ENCODE measurements at regions not wholly inside any gene's neighbourhood (a gene's known extent, or its start where the extent isn't known, plus 50 kb on each side); places are given as distances from the start of the nearest gene placed in this dataset.

DNA sequence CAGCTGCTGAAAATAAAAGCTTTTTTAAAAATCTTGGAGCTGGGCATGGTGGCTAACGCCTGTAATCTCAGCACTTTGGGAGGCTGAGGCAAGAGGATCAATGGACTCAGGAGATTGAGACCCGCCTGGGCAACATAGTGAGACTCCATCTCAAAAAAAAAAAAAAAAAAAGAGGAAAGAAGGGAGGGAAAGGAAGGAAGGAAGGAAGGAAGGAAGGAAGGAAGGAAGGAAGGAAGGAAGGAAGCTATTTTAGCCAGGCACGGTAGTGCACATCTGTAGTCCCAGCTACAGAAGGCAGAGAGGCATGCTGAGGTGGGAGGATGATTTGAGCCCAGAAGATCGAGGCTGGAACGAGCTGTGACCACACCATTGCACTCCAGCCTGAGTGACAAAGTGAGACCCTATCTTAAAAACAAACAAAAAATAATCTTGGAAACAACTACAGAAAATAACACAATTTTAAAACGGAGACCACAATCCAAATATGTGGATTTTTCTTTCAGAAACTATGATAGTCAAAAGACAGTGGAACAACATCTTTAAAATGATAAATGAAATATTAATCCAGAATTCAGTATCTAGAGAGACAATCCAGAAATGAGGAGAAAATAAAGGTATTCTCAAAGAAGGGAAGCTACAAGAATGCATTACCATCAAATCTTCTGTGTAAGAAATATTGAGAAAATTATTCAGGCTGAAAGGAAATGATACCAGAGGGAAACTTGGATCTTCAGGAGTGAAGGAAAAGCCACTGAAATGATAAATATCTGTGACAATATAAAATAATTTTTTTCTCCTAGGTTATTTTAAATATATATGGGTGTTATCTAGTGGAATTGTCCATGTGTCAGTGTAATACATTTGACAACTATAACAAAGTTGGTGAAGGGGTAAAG is 182.0 kb downstream of the GPX5 start:
- DNase-seq (ENCODE audit: low read depth), result no peak

DNA sequence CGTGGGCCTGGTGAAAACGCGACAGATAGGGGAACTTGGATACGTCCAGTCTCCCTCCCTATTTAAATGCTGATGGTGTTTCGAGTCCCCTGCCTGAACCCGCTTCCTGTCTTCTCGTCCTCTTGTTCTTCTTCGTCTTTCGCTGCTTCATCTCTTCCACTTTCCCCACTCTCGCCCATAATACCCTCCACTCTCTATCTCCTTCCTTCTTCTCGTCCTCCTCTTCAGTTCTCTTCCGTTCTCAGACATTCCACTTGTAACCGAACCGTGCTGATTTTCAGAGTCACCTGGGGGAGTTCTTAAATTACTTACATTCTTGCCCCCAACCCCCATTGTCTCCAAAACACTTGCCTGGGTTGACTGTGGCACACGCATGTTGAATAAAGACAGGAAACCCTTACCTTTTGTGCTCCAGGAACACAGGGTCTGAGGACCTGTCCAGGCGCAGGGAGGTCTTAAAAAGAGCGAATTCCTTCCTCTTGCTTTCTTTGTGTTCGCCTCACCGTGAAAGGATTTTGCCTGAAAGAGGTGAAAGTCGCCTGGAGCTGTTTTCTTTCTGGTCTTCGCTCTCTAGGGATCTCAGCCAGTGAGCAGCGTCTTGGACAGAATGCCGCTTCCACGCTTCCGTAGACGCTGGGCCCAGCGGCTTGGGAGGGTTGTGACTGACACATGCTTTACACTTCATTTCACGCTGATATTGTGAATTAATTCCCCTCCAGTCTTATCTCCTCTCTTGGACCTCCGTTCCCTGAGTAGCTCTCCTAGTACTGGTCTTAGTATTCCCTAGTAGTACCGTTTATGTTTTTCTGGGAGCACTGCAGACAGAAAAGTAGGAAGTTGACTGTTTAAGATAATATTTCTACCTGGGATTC is 184.0 kb downstream of the GPX5 start:
- DNase-seq (ENCODE audit: low read depth), result no peak

DNA sequence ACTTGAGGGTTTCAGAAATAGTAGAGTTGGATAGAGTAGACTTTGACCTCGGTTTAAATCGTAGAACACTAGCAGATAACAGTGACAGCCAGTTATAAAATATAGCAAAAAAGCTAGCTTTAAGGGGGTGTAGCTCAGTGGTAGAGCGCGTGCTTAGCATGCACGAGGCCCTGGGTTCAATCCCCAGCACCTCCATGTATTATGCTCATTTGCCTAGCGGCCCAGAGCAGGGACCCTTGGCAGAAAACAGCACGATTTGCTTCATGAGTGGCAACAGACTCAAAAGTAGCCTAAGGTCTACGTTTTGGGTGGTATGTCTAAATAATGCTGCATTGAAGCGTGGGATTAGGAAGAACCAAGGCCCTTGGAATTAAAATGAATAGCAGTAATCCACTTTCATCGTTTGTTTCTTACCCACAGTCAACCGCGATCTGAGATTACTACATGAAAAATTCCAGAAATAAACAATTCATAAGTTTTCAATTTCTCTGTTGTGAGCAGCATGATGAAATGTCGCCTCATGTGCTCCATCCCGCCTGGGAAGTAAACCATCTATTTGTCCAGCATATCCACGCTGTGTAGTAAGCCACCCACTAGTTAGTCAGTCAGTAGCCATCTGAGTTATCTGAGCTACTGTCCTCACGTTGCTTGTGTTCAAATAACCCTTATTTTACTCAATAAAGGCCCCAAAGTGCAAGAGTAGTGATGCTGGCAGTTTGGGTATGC is 184.9 kb downstream of the GPX5 start:
- DNase-seq (ENCODE audit: low read depth), result no peak

DNA sequence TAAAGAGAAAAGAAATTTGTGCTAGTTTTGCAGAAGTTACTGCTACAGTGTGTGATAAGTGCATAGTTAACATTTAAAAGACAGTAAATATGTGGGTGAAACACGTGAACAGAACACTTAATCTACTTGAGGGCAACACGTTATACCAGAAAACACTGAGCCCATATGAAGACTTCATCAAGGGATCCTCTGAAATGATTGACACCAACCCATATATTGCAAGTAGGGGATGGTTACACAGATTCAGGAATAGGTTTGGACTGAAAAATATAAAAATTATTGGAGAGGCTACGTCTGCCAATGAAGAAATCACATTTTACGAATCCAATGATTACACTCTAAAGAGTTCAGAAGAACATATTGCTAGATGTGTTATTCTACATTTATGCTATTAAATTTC is 185.6 kb downstream of the GPX5 start:
- no peak for DNase-seq (ENCODE audit: low read depth)

DNA sequence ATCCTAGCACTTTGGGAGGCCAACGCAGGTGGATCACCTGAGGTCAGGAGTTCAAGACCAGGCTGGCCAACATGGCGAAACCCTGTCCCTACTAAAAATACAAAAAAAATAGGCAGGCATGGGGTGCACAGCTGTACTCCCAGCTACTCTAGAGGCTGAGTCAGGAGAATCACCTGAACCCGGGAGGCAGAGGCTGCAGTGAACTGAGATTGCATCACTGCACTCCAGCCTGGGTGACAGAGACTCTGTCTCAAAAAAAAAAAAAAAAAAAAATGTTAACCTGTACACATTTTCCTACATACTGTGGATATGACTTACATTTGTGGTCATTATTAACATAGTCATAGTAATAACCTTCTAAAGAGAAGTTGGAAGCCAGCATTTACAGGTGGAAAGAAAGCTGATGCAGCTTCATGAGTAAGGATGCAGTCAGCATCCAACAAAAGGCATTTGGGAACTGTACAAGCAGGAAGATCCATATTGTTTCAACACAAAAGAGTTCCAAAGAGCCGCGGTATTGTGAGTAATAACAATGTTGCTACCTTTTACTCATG is 186.2 kb downstream of the GPX5 start:
- no peak for DNase-seq (ENCODE audit: low read depth)

DNA sequence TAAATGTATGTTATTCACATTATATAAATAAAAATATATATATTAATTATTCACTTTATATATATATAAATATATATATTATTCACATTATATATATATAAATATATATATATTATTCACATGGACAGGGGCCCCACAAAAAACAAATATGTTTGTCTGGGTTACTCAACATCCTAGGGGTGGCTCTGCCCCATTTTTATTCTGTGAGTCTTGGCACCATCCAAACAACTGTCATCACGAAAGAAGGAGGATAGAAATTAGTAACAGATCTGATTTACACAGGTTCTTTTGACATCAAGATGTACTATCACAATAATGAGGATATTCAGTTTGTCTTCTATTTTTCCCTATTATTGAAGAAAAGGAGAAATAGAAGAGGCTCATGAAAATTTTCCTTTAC is 187.3 kb downstream of the GPX5 start:
- DNase-seq (ENCODE audit: low read depth), result no peak

DNA sequence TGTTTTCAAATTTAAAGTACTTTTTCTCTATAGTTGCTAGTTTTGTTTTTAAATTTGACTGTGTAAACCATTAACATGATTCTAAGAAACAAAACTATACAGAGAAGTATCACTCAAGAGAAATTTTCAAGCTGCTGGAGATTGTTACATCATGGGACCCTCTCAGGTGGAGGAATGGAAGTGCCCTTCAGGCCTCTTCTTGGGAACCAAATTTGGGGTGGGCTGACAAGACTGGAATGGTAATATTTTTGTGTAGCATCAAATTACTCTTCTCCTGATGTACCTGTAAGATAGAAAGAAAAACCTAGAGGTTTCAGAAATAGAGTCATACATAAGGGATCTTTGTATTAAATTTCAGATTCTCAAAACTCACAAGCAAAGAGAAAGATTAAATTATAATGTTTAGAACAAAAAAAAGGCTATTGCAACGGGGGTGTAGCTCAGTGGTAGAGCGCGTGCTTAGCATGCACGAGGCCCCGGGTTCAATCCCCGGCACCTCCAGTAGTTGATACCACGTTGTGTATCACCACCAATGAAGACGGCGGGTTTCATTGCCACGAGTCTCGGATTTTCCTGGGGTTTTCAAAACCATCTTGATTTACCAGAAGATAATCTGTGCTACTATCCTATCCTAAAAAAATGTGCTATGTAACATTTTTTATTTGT is 193.7 kb downstream of the GPX5 start:
- no peak for DNase-seq (ENCODE audit: low read depth)

DNA sequence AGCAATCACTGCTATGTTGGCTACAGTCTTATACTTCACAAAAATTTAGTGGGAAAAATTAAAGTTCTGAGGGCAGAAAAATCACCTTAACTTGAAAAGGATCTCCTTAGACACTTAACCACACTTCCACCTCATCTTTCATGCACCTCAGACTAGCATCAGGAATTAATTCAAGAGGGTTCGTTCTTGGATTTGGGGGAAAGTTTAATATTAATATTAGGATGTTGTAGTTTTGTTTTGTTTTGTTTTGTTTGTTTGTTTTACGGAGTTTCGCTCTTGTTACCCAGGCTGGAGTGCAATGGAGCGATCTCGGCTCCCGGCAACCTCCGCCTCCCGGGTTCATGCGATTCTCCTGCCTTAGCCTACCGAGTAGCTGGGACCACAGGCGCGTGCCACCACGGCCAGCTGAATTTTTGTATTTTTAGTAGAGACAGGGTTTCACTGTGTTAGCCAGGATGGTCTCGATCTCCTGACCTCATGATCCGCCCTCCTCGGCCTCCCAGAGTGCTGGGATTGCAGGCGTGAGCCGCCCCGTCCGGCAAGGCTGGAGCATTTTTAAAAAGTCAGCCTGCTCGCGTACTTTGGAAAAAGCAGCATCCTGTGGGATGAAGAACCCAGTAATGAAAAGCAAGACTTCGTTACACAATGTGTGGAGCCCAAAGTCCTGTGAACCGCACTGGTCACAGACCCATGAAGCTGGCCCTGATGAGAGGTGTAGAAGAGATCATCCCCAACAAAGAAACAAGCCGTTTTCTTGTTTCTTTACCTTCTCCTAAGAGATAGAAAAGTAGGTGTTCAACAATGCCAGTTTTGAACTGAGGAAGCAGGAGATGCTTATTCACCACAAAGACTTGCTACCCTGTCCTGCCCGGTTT is 194.9 kb downstream of the GPX5 start:
- DNase-seq (ENCODE audit: low read depth), result no peak

DNA sequence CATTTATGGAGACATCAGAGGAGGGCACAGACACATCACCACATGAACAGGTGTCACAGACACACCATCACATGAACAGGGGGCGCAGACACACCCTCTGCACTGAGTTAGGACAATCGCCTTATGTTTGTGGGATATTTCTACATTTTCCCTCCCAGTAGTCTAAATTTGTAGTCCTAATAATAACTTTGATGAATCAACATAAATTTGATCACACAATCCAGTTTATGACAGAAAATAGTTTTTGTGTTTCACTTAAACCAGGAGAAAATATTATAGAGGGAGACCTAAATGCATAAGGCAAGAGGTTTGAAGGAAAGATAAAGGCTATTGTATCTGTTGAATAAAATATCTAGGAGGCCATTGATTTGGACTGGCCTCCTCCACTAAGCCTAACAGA is 195.7 kb downstream of the GPX5 start:
- DNase-seq (ENCODE audit: low read depth), result no peak

DNA sequence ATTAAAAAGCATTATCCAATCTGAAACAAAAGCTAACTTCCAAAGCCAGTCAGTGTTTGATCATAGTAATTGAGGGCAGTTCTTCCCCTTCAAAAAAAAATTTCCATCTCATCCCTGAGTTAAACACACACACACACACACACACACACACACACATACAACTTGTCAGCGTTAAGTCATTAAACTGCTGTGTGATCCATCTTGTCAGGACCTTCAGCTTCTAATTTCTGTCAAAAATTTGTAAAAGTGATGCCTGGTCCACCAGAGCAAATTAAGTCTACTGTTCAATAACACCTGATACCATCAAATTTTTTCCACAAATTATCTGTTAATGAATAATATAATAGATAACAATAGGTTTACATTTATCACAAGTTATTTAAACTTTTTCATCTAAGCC is 198.7 kb downstream of the GPX5 start:
- no peak for DNase-seq (ENCODE audit: low read depth)

DNA sequence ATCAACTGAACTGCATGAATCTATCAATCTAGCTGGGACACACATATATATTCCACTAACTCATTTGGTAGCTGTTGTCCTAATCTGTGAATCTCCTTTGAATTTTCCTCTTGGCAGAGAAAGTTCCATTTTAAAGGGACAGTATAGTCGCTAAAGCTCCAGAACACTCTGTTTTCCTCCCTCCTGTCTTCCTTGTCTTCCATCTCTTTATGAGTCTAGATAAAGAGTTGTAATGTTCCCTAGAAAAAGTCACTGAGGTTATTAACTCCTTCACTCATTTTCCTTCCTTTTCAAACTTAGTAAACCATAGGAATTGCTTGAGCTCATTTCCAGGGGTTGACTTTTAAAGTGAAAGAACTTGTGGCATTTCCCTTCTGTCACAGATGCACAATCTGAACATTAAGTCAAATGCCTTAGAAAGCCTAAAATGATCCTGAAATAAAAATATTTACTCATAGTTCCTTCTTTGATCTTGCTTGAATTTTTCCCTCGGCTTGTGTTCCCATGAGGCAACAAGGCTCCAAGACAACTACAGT is 198.4 kb downstream of the TRIM27 start:
- DNase-seq (ENCODE audit: low read depth), result no peak

DNA sequence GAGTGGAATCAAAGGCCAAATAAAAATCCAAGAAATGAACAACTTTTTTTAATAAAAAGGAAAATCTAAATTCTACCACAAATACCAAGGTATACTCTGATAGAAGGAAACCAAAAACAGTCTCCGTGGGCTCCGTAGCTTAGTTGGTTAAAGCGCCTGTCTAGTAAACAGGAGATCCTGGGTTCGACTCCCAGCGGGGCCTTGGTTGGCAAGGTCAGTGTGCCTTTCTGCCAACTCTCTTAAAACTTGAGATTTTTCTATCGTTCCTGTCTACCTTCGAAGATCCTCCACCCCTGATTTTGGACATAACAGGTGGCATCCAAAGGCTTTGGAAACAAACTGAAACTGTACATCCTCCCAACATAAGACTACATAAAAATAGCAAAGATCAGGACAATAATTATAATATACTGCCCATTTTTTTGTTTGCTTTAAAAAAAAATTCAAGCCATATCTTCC is 197.9 kb downstream of the TRIM27 start:
- DNase-seq (ENCODE audit: low read depth), result no peak

DNA sequence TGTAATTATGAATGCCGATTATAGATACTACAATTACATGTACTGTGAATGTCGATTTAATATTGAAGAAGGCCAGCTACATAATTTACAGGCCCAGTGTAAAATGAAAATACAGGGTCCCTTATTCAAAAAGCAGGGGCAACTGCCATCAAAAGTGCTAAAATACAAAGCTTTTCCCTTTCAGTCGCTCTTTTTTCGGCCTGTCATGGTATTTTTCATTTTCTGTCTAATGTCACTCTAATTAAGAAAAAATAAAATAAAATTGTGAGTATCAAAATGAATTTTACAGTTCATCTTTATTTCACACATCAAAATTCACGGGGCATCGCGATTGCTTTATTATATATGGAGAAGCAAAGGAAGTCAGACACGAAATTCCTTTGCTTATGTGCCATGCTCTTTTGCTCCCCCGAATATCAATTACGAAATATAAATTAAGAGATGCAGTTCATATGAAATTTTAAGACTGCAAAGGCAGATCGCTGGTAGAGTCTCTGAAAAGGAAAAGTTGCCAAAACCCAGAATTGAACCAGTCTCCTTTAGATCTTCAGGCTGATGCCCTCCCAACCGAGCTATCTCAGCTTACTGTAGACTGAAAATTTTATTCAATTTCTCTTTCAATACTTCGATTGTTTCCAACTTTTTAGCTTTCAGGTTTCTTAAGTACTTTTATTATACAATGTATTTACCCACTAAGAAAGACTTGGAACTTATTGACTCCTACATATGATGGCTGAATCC is 197.0 kb downstream of the TRIM27 start:
- DNase-seq (ENCODE audit: low read depth), result no peak

DNA sequence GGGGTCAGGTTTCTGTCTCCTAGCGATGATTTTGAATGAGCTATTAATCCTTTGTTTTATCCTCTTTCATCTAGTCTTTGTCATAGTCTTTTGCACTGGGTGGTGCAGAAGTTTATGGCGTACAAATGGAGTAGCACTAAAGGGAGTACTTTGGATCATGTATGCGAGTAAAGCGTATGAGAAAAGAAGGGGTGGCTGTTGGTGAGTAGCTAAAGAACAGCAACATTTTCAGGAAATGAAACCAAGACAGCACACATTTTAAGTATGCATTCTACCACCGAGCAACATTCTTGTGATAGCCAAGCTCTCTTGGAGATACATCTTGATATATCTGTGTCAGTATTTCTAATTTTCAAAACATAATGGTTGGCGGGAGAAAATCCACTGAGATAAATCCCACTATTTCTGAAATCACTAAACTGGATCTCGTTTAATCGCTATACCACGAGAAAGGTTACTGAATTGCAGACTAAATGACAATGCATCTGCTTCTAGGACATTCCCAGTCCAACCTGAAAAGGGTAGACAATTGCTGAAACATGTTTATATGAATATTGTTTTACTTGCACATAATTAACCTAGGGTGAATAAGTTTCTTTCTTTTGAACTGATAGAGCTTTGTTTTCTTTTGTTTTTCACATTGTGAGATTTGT is 196.1 kb downstream of the TRIM27 start:
- DNase-seq (ENCODE audit: low read depth), result no peak

DNA sequence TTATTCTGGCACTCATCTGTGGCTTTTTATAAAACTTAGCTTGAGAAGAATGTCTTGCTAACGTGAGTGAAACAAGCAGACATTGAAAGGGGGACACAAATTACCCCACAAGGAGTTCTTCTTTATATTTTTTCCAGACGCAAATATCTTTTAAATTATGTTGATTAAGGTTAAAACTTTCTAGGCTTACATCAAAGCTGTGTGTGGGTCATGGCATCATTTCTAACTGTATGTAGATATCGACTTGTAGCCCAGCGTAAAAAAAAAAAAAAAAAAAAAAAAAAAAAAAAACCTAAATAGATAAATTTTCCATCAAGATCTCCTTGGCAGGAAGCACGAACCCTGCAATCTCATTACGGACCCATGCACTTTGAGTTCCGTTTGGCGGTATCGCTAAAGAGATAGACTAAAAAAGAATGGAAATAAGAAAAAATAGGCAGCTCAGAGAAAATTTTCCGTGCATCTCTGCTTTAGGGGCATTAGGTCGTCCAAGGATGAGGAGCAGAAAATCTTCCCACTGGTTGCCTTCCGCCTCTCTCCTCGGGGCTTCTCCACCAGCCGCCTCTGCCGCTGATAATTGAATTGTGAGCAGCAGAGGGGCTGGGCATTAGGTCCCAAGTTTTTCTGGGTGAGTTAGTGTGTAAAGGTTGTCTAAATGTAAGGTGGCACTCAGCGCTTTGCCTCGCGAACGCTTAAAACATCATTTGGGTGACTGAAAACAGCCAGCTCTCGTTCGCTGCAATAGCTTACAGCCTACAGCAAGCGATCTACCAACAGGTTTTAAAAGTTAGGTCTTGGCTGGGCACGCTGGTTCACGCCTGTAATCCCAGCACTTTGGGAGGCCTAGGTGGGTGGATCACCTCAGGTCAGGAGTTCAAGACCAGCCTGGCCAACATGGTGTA is 194.0 kb downstream of the TRIM27 start:
- no peak for DNase-seq (ENCODE audit: low read depth)

DNA sequence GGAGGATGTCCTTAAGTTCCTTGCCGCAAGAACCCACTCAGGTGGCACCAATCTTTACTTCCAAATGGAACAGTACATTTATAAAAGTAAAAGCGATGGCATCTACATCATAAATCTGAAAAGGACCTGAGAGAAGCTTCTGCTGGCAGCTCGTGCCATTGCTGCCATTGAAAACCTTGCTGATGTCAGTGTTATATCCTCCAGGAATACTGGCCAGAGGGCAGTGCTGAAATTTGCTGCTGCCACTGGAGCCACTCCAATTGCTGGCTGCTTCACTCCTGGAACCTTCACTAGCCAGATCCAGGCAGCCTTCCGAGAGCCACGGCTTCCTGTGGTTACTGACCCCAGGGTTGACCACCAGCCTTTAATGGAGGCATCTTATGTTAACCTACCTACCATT is 191.7 kb downstream of the TRIM27 start:
- no peak for DNase-seq (ENCODE audit: low read depth)

DNA sequence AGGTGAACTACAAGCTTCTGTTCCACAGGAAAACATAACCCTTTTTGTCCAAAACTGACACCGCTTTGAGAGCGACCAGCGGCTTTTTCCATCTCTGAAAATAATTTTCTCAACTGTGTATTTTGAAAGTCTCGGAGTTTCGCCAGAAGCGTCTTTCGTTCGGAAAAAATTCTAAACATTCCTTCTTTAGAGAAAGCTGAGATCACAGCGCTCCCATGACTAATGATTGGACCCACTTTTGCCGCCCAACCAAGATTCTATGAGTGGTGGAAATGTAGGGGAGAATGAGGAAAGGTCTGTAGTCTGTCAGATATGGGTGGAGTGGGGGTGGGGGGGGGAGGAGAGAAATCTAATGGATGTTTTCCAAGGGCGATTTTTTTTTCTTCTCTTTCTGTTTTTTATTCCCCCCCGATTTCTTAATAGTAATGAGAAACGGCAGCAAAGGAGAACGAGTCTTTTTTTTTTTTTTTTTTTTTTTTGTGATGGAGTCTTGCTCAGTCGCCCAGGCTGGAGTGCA is 189.3 kb downstream of the TRIM27 start:
- DNase-seq (ENCODE audit: low read depth), result no peak

DNA sequence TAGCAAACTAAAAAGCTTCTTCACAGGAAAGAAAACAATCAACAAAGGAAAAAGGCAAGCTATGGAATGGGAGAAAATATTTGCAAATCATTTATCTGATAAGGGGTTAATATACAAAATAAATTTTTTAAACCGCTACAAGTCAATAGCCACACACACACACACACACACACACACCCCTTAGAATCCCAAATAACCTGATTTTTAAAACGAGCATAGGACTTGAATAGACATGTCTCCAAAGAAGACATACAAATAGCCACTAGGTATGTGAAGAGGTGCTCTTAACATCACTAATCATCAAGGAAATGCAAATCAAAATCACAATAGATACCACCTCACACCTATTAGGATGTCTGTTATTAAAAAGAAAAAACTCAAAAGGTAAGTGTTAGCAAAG is 187.7 kb downstream of the TRIM27 start:
- DNase-seq (ENCODE audit: low read depth), result no peak
